NCI-H748 treated with DMSO at 0.1 percent for 48 hours (cell line): ENCODE measurements at regions not wholly inside any gene's neighbourhood (a gene's known extent, or its start where the extent isn't known, plus 50 kb on each side); places are given as distances from the start of the nearest gene placed in this dataset.
"Not testable (repeated sequence)": the region's sequence is repeated elsewhere in the genome, so short reads cannot be mapped to it uniquely, and the experiment has no call there.

ENCODE experiments used
- DNase-seq: peaks from one replicate; lab custom pipeline; 2025; lab: John Stamatoyannopoulos, UW

DNA sequence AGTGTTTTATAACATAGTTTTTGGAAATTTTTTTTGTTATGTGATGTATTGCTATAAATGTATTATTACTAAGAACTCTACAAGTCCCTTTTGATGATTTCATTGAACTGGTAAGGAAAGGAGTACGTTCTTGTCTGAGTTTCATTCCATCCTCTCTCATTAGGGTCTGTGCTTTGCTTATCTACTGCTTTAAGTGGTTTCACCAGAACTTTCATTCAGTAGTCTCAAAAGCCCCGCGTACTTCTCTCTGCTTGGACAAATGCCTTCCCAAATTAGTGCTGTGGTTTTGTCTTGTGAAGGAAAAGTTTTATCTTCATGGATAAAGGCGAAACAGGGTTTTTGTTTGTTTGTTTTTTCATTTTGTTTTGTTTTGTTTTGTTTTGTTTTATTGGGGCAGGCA is 469.8 kb upstream of the WWC1 start:
- DNase-seq: no peak

DNA sequence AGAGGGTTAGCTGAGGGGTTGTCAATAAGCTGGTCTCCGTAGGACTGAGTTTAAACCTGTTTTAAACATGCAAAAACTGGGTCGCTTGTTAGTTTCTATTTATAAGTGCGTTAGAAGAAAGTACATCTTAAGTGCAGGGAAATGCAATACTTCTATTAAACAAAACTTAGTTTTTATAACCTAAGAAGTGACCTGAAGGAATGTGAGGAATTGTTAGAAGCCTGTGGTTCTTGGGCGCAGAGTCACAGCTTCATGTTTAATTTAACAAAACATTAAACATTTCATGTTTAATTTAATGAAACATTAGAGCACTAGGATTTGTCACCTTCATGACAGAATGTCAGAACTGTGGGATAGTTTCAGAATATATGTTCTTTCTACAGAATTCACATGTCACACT is 469.2 kb upstream of the WWC1 start:
- no peak for DNase-seq

DNA sequence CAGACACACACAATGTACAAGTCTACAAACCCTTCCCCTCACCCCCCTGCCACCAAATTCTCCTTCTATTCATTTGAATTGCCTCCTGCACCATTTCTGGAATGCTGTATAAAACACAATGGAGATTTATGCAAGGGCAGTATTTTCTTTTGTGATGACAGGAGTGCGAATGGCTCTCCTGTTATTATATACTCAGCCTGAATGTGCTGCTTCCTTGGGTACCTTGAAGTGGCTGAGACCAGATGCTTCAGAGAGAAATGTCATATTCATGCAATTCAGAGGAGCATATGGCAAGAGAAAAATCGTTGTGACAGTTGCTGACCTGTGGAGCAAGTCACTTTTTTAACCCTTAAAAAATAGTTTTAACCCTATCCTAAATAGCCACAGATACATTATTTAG is 468.0 kb upstream of the WWC1 start:
- no peak for DNase-seq

DNA sequence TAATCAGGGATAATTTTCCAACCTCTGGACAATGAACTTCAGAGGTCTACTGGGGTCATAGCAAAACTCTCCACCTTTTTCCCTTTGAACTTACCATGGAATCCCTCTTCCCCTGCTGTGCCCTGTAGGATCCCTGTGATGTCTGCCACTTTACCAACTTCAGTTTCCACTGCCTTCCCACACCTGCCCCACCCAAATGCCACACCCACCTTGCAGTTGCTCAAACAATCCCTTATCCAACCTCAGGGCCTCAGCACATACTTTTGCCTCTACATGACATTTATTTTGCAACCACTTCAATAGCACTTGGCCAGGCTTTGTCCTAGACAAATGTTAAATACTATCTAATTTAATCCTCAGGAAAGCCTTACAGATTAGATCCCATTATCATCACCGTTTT is 463.7 kb upstream of the WWC1 start:
- DNase-seq: no peak

DNA sequence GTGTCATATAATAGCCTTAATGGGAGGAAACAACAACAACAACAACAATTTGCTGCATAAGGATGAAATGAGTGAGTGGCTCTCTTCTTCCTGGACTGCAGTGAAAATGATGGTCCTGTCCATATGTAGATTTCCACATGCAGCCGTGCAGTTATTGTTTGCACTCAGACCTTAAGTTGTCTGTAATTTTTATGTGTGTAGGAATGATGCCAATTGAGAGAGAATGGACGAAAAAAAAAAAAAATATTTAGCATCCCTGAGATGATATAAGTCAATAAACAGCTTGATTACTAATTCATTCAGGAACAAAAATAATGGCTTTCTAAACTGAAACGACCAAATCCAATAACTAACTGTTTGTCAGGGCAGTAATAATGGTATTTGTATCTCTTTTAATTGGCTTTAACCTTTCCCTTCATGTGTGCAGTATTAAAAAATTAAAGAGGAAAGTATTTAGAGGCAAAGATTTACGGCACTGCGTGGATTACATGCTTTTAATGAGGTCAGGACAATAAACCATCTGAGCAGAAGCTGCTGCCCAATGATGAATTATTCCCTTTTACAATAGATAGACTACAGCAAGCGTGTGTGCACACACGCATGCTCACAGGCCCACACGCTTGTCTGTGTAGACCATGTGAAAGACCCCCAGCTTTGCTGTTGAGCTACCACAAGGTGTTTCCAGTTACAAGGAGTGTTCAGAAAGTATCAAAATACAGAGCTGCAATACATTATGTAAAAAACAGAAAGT is 459.5 kb upstream of the WWC1 start:
- DNase-seq: no peak

DNA sequence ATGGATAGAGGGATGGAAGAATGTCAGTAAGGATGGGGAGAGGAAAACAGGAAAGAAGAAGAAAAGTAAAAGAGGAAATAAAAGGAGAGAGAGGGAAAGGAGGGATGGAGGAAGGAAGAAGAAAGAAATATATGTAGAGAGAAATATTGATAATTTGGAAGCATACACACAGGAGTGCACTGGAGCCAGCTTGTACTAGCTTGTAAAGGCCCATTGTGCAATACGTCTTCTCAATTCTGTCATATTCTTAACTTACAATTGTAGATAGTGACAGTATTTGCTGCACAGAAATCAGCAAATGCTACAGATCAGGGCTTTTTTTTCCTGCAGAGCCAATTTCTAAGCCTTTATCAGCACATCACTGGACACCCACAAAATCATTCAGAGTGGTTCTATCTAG is 458.8 kb upstream of the WWC1 start:
- DNase-seq: no peak

DNA sequence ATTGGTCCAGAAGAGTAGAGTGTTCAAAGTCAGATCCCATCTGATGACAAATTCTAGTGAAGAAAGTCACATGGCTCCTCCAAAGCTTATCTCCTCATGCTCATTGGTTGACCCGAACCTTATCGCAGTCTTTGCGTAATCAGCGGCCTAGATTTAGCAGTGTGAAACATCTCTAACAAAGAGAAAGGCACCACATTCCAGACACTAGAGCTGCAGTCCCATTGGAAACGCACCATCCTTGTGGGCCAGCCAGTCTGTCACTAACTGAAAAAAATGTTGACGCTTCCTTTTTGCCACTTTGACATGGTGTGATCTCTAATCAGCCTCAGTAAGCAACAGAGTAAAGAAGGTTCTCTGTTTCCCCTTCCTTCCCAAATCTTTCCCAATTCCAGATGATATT is 458.0 kb upstream of the WWC1 start:
- DNase-seq: no peak

DNA sequence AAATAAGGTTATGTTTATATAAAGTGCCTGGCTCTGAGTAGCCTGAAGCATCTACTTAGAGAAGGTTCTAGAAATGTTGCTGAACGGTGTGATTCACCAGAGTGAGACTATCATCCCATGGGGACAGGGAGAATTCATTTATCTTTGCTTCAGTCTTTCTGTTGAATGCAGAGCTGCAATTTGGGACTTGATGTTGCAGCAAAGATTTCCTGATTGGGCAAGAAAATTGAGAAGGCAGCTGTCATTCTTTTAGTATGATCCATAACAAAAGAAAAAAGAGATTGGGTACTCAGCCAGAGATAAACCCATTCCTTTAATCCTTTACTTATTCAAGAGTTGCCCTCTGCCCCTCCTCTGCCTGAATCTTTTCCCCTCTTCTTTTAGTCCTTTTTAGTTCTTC is 456.3 kb upstream of the WWC1 start:
- no peak for DNase-seq

DNA sequence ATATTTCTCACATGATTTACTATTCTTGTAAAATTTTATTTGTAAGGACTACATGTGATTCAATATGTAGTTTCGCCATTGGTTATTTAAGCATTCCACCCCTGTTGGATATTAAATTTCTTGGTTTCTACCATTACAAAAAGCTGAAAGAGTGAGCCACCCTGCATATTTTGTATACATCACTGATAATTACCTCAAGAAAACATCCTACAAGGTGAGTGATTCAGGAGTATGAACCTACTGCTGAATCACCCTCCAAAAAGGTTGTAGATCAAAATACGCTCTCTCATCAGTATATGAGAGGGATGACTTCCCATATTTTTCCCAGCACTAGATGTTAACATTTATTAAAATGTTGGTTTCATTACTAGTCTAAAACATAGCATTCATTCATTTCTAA is 454.3 kb upstream of the WWC1 start:
- no peak for DNase-seq

DNA sequence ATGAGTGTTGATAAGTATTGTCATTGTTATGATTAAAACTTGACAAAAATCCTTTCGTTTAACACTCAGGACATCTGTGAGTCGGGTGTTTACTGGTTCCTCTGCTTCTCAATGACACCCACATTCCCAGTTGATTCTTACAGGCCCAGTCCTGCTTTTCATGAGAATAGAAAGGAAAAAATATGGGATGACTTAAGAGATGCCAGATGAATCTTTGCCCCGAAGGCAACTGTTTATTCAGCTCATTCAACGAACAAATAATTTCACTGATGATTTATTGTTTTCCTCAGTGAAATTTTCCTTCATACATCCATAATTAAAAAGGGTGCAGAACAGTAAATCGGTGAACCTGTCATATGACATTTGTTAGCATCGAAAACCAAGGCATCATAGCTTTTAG is 452.4 kb upstream of the WWC1 start:
- no peak for DNase-seq

DNA sequence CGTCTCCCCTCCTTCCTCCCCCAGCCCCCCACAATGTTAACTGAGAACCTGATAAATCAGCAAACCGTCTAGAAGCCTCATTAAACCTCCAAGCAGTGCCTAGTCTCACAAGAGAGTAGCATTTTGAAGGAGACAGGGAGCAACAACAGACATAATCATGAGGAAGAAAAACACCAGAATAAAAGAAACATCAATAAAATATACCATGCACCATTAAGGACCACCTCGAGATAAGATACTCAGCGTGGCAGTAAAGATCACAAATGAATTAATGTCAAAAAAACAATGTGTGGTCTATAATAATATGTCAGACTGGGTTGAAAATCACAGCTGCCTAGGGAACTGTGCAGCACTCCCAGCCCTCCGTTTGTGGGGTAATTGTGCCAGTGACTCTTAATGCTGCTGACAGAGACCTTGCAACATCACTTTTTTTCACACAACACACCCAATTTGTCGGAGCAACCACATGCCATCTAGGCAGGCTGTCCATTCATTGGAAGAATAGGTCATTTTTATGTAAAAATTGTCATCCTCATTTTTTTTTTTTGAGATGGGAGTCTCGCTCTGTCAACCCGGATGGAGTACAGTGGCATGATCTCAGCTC is 450.8 kb upstream of the WWC1 start:
- DNase-seq: no peak

DNA sequence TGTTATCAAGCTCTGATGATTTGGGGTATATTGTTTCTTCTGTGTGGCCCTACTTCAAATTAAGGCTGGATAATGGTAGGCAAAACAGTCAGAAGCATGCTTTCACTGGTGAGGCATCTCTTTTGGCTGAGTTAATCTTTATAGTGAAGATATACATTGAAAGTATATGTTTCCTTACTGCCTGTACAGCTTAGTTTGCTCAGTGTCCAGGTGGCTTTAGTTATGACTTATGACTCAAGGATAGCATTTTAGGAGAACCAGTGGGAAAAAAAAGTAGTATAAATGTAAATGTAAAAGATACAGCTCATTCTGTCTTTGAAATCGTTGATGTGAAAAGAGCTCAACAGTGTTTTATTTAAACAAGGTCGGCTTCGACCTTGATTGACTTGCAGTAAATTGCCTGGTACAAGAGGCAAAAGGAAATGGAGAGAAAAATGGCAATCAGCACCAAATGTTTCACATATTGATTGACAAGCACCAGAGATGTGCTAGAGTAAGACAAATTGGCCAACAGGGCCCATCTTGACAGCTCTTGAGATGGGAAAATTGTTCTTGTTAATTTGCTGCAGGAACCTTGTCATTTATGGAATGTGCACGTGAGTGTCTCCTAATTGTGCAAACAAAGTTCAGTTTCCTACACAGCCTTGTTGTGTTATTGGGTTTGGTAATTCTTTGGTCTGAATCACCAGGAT is 447.4 kb upstream of the WWC1 start:
- no peak for DNase-seq

DNA sequence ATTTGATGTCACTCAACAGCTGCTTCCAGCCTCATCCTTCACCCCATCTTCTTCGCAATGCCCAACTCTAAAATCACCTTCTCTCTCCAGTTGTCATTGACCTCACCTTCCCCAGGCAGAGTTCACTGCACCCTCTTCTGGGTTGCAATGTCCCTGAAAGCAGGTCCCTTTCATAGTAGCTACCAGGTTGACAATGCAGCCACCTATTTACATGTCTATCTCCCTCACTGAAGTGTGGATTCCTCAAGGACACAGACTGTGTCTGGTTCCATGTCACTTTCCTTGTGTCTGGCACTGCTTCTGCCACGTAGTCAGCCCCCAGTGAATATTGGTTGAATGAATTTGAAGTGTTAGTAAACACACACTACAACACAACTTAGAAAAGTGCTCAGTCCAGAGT is 445.5 kb upstream of the WWC1 start:
- no peak for DNase-seq

DNA sequence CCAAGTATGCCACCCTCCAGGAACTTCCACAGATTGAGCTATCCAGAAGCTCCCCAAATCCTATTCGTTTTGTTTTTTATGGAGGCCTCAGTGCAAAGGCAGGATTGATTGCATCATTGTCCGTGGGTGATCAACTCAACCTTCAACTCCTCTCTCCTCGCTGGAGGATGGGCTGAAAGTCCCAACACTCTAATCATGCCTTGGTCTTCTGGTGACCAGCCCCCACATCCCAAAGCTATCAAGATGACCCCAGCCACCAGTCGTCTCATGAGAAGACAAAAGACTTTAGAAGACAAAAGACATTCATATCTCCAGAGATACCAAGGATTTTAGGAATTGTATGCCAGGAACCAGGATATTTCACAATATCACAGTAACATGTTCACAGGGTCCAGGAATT is 441.6 kb upstream of the WWC1 start:
- no peak for DNase-seq

DNA sequence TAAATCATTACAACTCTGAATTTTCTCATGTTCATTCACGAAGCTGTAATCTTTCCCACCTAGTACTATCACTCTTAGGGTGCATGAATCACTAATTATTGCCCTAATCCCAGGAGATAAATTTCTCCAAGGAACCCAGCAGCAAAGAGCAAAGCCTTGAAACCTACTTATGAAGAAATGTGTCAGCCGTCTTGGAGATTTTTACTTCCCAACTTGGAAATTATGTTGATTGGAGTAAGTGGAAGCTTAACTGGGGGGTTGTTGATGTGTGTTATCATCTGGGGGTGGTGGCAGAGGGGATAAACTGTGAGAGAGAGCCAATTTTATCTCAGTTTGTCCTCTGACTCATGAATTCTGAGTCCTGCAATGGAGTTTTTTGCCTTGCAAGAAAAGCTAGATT is 440.5 kb upstream of the WWC1 start:
- DNase-seq: no peak

DNA sequence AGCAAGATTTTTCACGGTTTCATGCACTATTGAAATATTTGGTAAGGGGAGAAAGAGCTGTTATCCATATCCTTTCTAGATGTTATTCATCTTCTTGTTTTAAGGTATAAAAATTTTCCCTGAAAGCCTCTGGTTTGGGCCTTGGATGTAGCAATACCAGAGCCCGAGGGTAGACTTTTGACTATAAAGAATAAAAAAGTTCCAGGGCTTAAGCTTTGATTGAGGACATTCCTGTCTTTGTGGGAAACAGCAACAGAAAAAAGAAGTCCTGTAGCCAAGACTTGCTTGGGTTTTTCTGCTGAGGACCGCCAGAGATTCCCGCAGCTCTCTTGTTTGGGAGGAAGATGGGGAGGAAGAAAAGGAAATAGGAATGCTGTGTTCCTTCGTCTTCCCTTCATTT is 440.0 kb upstream of the WWC1 start:
- no peak for DNase-seq

DNA sequence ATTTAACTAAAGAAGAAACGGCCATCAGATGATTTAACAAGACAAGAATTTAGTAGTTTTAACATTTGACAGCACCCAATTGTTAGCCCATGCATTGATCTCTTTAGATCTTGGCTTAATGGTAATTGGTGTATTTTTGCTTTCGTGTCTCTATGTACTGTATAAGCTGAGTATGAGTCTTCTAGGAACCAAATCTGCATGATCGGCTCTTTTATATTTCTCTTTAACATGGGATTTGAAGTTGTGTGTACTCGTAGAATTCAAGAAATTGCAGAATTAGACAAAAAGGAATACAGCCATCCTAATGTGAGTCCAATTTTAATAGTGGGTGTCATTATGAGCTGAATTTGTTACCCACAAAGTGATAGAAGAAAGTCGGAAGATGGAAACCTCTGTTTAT is 438.9 kb upstream of the WWC1 start:
- no peak for DNase-seq

DNA sequence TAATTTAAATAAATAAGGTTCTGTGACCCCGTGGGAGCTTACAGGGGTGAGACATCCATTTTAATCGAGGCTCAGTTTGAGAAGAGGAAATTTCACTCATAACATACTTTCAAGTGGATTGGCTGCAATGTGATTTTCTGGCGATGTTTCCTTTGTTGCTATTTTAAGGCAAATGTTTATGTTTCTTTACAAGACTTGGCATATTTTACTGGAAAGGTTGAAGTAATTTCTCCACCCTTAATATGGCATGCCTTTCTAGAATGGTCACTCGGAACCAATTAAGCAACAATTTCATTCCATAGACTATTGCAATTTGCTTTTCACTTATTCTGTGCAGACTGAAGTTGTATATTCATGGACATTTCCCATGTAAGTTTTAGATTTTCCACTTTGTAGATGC is 438.0 kb upstream of the WWC1 start:
- DNase-seq: no peak

DNA sequence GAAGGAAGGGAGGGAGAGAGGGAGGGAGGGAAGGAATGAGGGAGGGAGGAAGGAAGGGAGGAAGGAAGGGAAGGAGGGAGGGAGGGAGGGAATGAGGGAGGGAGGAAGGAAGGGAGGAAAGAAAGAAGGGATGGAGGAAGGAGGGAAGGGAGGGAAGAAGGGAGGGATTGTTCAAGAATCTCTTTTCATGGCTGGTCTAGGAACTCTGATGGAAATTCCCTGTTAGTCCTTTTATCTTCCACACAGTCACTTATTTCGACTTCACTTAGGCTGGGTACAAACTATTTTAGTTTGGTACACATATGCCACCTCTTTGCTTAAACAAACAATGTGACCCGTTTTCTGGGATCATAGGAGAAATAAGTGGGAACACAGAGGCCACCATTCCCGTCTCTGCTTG is 435.6 kb upstream of the WWC1 start:
- DNase-seq: no peak

DNA sequence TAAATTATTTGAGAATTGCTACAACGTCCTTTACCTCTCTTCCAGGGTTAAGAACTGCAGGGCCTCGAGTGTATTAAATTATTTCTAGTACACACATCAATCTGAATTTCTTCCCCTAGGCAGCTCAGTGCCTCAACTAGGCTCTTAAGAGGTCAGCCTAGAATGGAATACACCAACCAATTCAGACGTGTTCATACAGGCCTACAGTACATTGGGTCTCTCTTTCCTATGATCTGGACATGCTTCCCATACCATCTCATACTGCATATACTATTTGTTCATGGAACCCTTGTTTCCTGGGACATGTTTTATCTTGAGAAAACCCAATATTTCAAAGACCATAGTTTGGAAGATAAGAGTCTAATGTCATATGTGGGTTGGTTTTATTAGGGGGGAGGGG is 434.1 kb upstream of the WWC1 start:
- DNase-seq: no peak

DNA sequence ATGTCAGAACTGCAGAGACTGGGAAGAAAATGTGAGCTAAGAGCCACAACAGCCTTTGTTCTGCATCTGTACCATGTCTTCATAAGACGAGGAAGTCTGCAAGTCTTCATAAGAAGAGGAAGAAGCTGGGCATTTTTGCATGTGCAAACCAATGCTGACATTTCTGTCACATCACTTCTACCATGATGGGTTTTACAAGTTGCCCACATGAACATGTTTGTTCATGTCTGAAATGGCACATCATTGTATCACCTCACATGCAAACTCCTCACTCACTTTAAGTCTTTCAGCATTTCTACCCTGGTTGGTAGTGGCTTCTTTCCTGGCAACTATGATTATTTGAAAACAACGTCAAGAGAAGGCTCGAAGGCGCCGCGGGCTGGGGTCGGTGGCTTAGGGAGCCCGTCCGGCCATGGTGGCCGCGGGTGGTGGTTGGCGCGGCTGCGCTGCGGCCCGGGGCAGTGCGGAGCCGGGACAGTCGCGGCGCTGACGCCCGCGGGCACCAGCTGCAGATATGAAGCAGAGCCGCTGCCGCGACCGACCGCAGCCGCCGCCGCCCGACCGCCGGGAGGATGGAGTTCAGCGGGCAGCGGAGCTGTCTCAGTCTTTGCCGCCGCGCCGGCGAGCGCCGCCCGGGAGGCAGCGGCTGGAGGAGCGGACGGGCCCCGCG is 433.1 kb upstream of the WWC1 start:
- DNase-seq: not testable (repeated sequence)

DNA sequence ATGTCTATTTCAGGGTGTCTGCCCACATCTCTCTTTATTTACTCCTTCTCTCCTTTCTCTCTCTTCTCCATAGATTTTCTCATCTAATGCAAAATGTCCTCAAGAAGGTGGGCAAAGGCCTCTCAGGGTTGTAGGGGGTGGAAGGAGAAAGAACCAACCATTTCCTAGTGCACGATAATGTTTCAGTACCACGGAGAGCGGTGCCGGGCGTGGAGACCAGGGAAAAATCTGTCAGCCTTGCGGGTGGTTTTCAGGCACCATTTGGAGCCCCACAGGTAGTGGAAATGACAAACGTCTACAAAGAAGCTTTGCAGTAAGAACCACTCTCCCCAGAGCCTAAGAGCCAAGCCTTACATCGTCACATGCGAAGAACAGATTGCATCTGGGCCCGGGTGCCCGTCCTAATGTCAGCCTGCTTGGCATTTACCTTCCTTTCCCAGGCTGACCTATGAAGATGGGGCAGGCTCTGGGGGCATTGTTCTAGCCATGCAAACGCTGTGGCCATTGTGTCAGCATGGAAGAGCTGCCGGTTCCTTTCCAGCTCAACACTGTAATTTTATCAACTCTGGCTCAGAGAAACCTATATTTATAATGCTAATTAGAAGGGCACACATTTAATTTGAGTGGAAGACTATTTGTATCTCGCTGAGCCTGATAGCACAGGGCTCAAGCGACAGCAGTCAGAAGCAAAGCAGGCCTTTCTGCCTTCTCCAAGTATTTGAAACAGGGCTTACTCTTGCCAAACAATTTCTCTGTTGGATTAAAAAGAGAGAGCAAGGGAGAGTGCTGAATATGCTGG is 430.1 kb upstream of the WWC1 start:
- no peak for DNase-seq
